Activated CD8-positive, alpha-beta T cell treated with anti-CD3 and anti-CD28 coated beads for 36 hours (primary cell): ENCODE measurements at regions not wholly inside any gene's neighbourhood (a gene's known extent, or its start where the extent isn't known, plus 50 kb on each side); places are given as distances from the start of the nearest gene placed in this dataset.

ENCODE experiments used
- ATAC-seq: fragments of 200-7000 bp; cut with Tn5 transposase; one replicate; pipeline ENCODE4 v1.10.0; 2021; ENCODE audit warnings: mild to moderate bottlenecking, moderate library complexity
- CTCF ChIA-PET: fragments of 350-600 bp; sonication (Branson Sonifier 250); formaldehyde crosslinking; loops from one replicate; lab custom pipeline; 2021; ENCODE audit warnings: antibody characterized with exemption; lab: Charles Lee
- POLR2A ChIA-PET: fragments of 350-600 bp; sonication (Branson Sonifier 250); formaldehyde crosslinking; loops from one replicate; lab custom pipeline; 2021; ENCODE audit warnings: antibody characterized with exemption; lab: Charles Lee
- DNase-seq: peaks from one replicate; pipeline ENCODE4 v3.0.0-alpha.2; 2020
- H3K27ac Mint-ChIP-seq: one replicate; pipeline ENCODE4 v1.8.0; 2021; ENCODE audit warnings: mild to moderate bottlenecking, mixed read lengths
- H3K27me3 Mint-ChIP-seq: one replicate; pipeline ENCODE4 v1.8.0; 2021; ENCODE audit warnings: mixed read lengths
- H3K36me3 Mint-ChIP-seq: one replicate; pipeline ENCODE4 v1.8.0; 2021; ENCODE audit warnings: low read depth, mixed read lengths
- H3K4me1 Mint-ChIP-seq: one replicate; pipeline ENCODE4 v1.8.0; 2021; ENCODE audit warnings: low read depth, mixed read lengths
- H3K4me3 Mint-ChIP-seq: one replicate; pipeline ENCODE4 v1.8.0; 2021; ENCODE audit warnings: mild to moderate bottlenecking, moderate library complexity, mixed read lengths
- H3K9me3 Mint-ChIP-seq: one replicate; pipeline ENCODE4 v1.8.0; 2021; ENCODE audit warnings: mixed read lengths
- intact Hi-C: fragments of 100-400 bp; cut with micrococcal nuclease; formaldehyde crosslinking; loops from one replicate; pipeline ENCODE4 v1.10.0; 2022
- TF ChIP-seq, protein P1 (sequence below): fragments of 200-600 bp; IDR thresholded peaks from one replicate; pipeline ENCODE4 v1.8.0; 2022; ENCODE audit warnings: antibody characterized with exemption, mild to moderate bottlenecking

DNA sequence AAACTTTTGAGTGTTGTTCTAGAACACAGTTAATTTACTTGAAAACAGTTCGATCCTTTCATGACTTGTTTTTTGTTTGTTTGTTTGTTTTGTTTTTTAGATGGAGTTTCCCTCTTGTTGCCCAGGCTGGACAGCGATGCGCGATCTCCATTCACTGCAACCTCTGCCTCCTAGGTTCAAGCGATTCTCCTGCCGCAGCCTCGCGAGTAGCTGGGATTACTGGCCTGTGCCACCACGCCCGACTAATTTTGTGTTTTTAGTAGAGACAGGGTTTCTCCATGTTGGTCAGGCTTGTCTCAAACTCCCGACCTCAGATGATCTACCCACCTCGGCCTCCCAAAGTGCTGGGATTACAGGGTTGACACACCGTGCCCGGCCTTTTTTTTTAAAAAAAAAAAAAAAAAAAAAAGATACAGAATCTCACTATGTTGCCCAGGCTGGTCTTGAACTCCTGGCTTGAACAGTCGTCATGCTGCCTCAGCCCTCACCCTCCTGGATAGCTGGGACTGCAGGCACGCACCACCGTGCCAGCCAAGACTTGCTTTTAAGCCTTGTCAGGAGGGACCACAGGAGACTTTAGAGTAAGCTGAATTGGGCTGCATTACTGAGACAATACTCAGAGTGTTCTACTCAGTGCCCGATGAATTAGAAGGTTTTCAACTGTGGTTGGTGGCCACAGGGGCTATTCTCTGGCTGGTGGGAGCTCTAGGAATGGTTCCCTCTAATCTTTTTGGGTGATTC lies 76.7 kb upstream of the SLC22A16 start:
- no peak for DNase-seq
- peaks cover 6% of the 10 kb centered on the region for H3K36me3 Mint-ChIP-seq
- TF ChIP-seq, protein P1, sequence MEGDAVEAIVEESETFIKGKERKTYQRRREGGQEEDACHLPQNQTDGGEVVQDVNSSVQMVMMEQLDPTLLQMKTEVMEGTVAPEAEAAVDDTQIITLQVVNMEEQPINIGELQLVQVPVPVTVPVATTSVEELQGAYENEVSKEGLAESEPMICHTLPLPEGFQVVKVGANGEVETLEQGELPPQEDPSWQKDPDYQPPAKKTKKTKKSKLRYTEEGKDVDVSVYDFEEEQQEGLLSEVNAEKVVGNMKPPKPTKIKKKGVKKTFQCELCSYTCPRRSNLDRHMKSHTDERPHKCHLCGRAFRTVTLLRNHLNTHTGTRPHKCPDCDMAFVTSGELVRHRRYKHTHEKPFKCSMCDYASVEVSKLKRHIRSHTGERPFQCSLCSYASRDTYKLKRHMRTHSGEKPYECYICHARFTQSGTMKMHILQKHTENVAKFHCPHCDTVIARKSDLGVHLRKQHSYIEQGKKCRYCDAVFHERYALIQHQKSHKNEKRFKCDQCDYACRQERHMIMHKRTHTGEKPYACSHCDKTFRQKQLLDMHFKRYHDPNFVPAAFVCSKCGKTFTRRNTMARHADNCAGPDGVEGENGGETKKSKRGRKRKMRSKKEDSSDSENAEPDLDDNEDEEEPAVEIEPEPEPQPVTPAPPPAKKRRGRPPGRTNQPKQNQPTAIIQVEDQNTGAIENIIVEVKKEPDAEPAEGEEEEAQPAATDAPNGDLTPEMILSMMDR: no peak
- H3K4me1 Mint-ChIP-seq: no peaks in the 10 kb centered on the region
- peaks cover 8% of the 10 kb centered on the region for H3K9me3 Mint-ChIP-seq
- ChIA-PET POLR2A (no interaction called here), CTCF (interaction anchor here (1.1 kb wide), 1 partner anchor 12 kb away, joined by 3 read pairs; no protein-coding TSS in a partner anchor)
- H3K4me3 Mint-ChIP-seq: no peak overlapping the region
- no peak for ATAC-seq
- no peak overlapping the region for H3K27ac Mint-ChIP-seq
- intact Hi-C loops: no loop called here
- H3K27me3 Mint-ChIP-seq: no peaks in the 10 kb centered on the region

DNA sequence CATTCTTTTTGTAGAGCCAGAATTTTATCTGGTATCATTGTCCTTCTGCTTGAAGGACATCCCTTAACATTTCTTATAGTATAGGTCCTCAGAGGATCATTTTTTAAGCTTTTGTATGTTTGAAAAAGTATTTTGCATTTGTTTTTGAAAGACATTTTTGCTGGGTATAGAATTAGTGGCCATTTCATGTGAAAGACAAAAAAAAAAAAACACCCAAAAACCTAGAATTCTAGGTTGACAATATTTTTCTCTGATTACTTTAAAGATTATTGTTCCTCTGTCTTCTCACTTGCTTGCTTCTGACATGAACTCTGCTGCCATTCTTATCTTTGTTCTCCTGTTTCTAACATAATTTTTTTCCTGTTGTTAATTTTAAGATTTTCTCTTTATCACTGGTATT lies 75.7 kb upstream of the SLC22A16 start:
- H3K27me3 Mint-ChIP-seq: no peaks in the 10 kb centered on the region
- DNase-seq (no peak), ATAC-seq (no peak)
- H3K9me3 Mint-ChIP-seq: peaks cover 8% of the 10 kb centered on the region
- ChIA-PET CTCF (interaction anchor here (1.2 kb wide), 1 partner anchor 14 kb away, joined by 3 read pairs; no protein-coding TSS in a partner anchor), POLR2A (no interaction called here)
- peaks cover 6% of the 10 kb centered on the region for H3K36me3 Mint-ChIP-seq
- intact Hi-C loops: no loop called here
- H3K4me1 Mint-ChIP-seq: peaks cover 2% of the 10 kb centered on the region
- no peak overlapping the region for H3K27ac Mint-ChIP-seq
- TF ChIP-seq, protein P1: no peak
- no peak overlapping the region for H3K4me3 Mint-ChIP-seq

DNA sequence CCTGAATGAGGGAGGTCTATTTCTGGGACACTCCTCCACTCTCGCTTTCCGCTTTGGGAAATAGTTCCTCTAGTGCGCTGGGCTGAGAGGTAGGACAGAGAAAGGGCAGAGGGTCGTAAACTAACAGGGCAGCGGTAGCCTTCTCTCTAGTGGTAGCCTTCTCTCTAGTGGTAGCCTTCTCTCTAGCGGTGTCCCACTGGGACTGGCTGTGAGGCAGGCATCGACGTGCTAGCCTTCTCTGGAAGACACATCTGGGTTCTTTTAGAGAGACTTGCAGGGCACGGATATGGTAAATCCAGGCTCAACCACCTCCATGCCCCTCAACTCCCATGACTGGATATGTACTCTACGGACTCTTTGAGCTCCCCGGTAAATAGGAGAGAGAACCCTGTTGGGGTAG lies 74.7 kb upstream of the SLC22A16 start:
- POLR2A ChIA-PET: no interaction called here
- DNase-seq: no peak

DNA sequence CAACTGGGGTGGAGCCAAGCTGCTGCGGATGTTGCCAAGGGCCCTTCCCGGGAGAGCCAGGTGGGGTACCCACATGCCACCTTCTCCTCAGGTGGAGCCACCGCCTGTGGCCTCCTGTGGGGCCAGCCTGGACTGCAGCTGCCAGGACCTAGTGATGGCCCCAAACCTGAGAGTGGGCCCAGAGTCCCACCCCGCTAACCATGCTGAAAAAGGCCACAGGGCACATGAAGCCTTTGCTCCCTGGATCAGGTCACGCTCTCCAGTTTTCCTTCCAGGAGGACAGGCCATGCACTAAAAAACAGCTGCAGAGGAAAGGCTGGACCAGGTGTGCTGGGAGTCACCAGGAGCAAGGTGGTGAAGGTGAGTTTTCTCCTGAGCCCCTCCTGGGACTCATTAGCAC lies 73.9 kb upstream of the SLC22A16 start:
- DNase-seq (no peak), ATAC-seq (no peak)
- ChIA-PET CTCF (no interaction called here), POLR2A (no interaction called here)
- Mint-ChIP-seq H3K4me1 (peaks cover 2% of the 10 kb centered on the region), H3K9me3 (peaks cover 10% of the 10 kb centered on the region), H3K27ac (no peak overlapping the region), H3K36me3 (peaks cover 6% of the 10 kb centered on the region), H3K27me3 (peaks cover 3% of the 10 kb centered on the region), H3K4me3 (no peak overlapping the region)
- intact Hi-C loops: no loop called here
- TF ChIP-seq, protein P1: no peak

More for the DNA sequence above, 74.7 kb upstream of the SLC22A16 start:
- Mint-ChIP-seq H3K4me1 (peaks cover 2% of the 10 kb centered on the region), H3K27ac (no peak overlapping the region), H3K36me3 (peaks cover 6% of the 10 kb centered on the region), H3K4me3 (no peak overlapping the region), H3K27me3 (peaks cover 3% of the 10 kb centered on the region), H3K9me3 (peaks cover 8% of the 10 kb centered on the region)
- TF ChIP-seq, protein P1: no peak
- intact Hi-C loops: no loop called here
- CTCF ChIA-PET: interaction anchor here (1.2 kb wide), 1 partner anchor 13 kb away, joined by 3 read pairs; no protein-coding TSS in a partner anchor
- ATAC-seq: no peak

DNA sequence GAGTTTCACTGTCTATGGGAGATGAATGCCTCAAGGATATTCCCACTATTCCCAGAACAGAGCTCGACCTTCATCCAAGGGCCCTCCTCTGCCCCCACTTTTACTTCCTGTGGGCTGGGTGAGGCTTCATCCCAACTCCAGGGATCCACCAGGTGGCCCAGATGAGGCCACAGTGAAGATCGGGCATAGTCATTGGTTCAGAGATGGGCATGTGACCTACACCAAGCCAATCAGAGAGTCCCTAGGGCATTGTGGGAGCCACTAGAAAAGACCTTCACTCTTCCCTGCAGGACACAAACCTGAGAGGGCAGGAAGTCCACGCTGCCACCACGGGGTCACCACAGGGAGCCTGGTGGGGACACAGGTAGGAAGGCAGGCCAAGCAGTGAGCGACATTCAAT lies 72.9 kb upstream of the SLC22A16 start:
- intact Hi-C loops: no loop called here
- H3K4me3 Mint-ChIP-seq: no peak overlapping the region
- ATAC-seq (no peak), DNase-seq (no peak)
- H3K27me3 Mint-ChIP-seq: peaks cover 3% of the 10 kb centered on the region
- peaks cover 2% of the 10 kb centered on the region for H3K4me1 Mint-ChIP-seq
- peaks cover 6% of the 10 kb centered on the region for H3K36me3 Mint-ChIP-seq
- ChIA-PET POLR2A (no interaction called here), CTCF (no interaction called here)
- no peak overlapping the region for H3K27ac Mint-ChIP-seq
- TF ChIP-seq, protein P1: no peak
- H3K9me3 Mint-ChIP-seq: peaks cover 13% of the 10 kb centered on the region
